ENCODE measurements at regions not wholly inside any gene's neighbourhood (a gene's known extent, or its start where the extent isn't known, plus 50 kb on each side); places are given as distances from the start of the nearest gene placed in this dataset.

DNA sequence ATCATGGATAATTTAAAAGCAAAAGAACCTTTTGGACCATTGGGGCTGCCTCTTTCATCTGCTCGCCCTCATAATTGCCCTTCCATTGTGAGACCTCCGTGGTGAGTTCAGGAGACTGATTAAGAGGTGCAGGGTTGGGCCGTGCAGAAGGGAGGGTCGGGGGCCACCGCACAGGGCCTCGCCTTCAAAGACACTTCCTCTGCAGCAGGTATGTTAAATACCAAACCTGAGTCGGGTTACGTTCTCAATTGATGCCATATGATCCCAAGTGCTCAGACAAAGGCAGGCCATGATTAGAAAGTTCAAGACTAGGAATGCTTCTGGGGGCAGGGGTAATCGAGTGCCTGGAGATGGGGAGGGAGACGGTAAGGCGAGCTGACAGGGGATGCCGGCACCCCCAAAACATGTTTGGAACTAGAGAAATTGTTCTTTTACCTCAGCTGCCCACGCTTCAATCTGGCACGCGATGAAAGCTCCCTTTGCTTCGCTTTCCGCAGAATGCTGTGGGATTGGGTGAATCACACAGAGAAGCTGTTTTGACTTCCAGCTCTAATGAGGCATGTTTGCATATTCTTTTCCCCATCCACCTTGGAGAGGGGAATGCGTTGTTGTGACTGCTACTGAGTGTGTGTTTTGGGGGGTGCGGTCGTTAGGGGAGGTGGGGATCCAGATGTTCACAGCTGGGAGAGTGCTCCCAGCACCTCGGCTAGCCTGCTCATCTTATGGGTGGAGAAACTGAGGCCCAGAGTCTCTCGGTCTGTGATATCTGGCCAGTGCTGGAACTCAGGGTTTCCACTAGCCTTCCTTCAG lies 309.1 kb downstream of the MYCN start:
- Mint-ChIP-seq H3K36me3 (ENCODE audit: insufficient read depth in 1 of 3, low read depth in 3 of 3) (peaks cover 0 to 2% (median 1%) of the 10 kb centered on the region in 3 experiments; a peak in 3 of 7 replicates), H3K4me1 (peaks cover 21 to 22% of the 10 kb centered on the region in 2 experiments), H3K4me3 (peak overlapping the region in 1 of 2 experiments; percentile 36; a peak in 3 of 5 replicates), H3K27me3 (ENCODE audit: low read depth) (peaks cover 6% of the 10 kb centered on the region; the same call in 1 of the 2 replicates), H3K27ac (peak overlapping the region in 2 of 3 experiments; percentile 40 to 44; a peak in 2 of 7 replicates), H3K9me3 (peaks cover under 1 to 4% of the 10 kb centered on the region in 2 experiments)
- Histone ChIP-seq H2BK5ac (ENCODE audit: insufficient read length, low read length) (no peak overlapping the region), H3K56ac (ENCODE audit: insufficient read length, low read depth, low read length) (no peak overlapping the region), H3K9me3 (ENCODE audit: control insufficient read depth, low read depth, low read length) (no peaks in the 10 kb centered on the region), H3K4me1 (ENCODE audit: insufficient read depth, low read length) (no peaks in the 10 kb centered on the region; the same call in 1 of the 2 replicates), H3K27ac (ENCODE audit: insufficient read length, low read depth, low read length) (no peak overlapping the region), H3K9ac (ENCODE audit: extremely low read depth, insufficient read length, low read length) (no peak overlapping the region), H3K23me2 (ENCODE audit: insufficient read length, low read depth, low read length, poor library complexity, severe bottlenecking) (no peaks in the 10 kb centered on the region), H4K8ac (replicated peaks; ENCODE audit: insufficient read length, low read depth, low read length) (no peak overlapping the region), H2BK20ac (ENCODE audit: low read depth, low read length, poor library complexity, severe bottlenecking) (no peak overlapping the region), H4K20me1 (ENCODE audit: control insufficient read depth, insufficient read depth, insufficient read length) (no peaks in the 10 kb centered on the region), H3K79me2 (ENCODE audit: insufficient read depth, low read length) (no peaks in the 10 kb centered on the region), H3K4me2 (ENCODE audit: insufficient read depth, insufficient read length, low read length) (no peak overlapping the region), H4K5ac (ENCODE audit: insufficient read length, low read depth, low read length) (no peak overlapping the region), H2BK120ac (ENCODE audit: low read depth, low read length, poor library complexity, severe bottlenecking) (no peak overlapping the region), H3K23ac (ENCODE audit: insufficient read length, low read depth, low read length) (no peak overlapping the region), H3T11ph (ENCODE audit: low read length) (no peak overlapping the region), H2BK15ac (ENCODE audit: low read depth, low read length) (no peak overlapping the region), H4K91ac (ENCODE audit: insufficient read length, low read depth, low read length) (no peak overlapping the region), H3K14ac (ENCODE audit: insufficient read depth, low read length) (no peak overlapping the region), H3K27me3 (ENCODE audit: insufficient read depth, low read length) (no peaks in the 10 kb centered on the region), H3K18ac (ENCODE audit: insufficient read length, low read depth, low read length) (no peak overlapping the region), H2AK5ac (ENCODE audit: insufficient read length, low read length) (no peak overlapping the region), H3K4ac (ENCODE audit: low read depth, low read length) (no peak overlapping the region), H2AFZ (ENCODE audit: low read length) (no peak overlapping the region), H3K79me1 (ENCODE audit: insufficient read depth, low read depth, low read length, poor library complexity, severe bottlenecking) (no peaks in the 10 kb centered on the region), H2BK12ac (ENCODE audit: insufficient read length, low read depth, low read length) (no peak overlapping the region)
- TF ChIP-seq, protein P1, sequence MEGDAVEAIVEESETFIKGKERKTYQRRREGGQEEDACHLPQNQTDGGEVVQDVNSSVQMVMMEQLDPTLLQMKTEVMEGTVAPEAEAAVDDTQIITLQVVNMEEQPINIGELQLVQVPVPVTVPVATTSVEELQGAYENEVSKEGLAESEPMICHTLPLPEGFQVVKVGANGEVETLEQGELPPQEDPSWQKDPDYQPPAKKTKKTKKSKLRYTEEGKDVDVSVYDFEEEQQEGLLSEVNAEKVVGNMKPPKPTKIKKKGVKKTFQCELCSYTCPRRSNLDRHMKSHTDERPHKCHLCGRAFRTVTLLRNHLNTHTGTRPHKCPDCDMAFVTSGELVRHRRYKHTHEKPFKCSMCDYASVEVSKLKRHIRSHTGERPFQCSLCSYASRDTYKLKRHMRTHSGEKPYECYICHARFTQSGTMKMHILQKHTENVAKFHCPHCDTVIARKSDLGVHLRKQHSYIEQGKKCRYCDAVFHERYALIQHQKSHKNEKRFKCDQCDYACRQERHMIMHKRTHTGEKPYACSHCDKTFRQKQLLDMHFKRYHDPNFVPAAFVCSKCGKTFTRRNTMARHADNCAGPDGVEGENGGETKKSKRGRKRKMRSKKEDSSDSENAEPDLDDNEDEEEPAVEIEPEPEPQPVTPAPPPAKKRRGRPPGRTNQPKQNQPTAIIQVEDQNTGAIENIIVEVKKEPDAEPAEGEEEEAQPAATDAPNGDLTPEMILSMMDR (conservative IDR thresholded peaks at IDR 0.05) = no peak
- WGBS (ENCODE audit: extremely low coverage, insufficient read length, low lambda C conversion rate) = no CpG with 5 or more reads among the region's 22 CpGs
- no peak for DNase-seq

All from H9 (cell line).